Parathyroid adenoma (tissue), 2 donors: ENCODE measurements at regions not wholly inside any gene's neighbourhood (a gene's known extent, or its start where the extent isn't known, plus 50 kb on each side); places are given as distances from the start of the nearest gene placed in this dataset.

Experiments
- H2AFZ ChIP-seq: fragments of 300-600 bp; sonication (generic); one replicate; pipeline ENCODE4 v1.7.0; 2017; ENCODE audit warnings: antibody characterized with exemption, mild to moderate bottlenecking
- H3K27ac ChIP-seq: fragments of 300-600 bp; sonication (generic); one replicate; pipeline ENCODE4 v1.7.0; 2017
- H3K27me3 ChIP-seq: fragments of 300-600 bp; sonication (generic); one replicate; pipeline ENCODE4 v1.7.0; 2017; ENCODE audit warnings: low read length; ENCODE audit not compliant: control insufficient read depth, insufficient read depth
- H3K36me3 ChIP-seq: fragments of 300-600 bp; sonication (generic); one replicate; pipeline ENCODE4 v1.7.0; 2017; ENCODE audit warnings: low read length; ENCODE audit not compliant: control insufficient read depth, insufficient read depth
- H3K4me1 ChIP-seq: fragments of 300-600 bp; sonication (generic); one replicate; pipeline ENCODE4 v1.7.0; 2017; ENCODE audit warnings: control low read depth
- H3K4me2 ChIP-seq: fragments of 300-600 bp; sonication (generic); one replicate; pipeline ENCODE4 v1.7.0; 2017; ENCODE audit warnings: low read length
- H3K4me3 ChIP-seq: fragments of 300-600 bp; sonication (generic); one replicate; pipeline ENCODE4 v1.7.0; 2017; ENCODE audit warnings: low read depth, low read length
- H3K79me2 ChIP-seq: fragments of 300-600 bp; sonication (generic); one replicate; pipeline ENCODE4 v1.7.0; 2017; ENCODE audit warnings: control low read depth
- H3K9ac ChIP-seq: fragments of 300-600 bp; sonication (generic); one replicate; pipeline ENCODE4 v1.7.0; 2017; ENCODE audit warnings: mild to moderate bottlenecking
- H3K9me3 ChIP-seq: fragments of 300-600 bp; sonication (generic); one replicate; pipeline ENCODE4 v1.7.0; 2017; ENCODE audit warnings: low read length; ENCODE audit not compliant: control insufficient read depth
- TF ChIP-seq, protein P1 (sequence below): fragments of 300-600 bp; sonication (generic); IDR thresholded peaks from one replicate; pipeline ENCODE4 v1.7.0; 2017; ENCODE audit warnings: antibody characterized with exemption, mild to moderate bottlenecking
- donor health status: primary hyperparathyroidism.

DNA sequence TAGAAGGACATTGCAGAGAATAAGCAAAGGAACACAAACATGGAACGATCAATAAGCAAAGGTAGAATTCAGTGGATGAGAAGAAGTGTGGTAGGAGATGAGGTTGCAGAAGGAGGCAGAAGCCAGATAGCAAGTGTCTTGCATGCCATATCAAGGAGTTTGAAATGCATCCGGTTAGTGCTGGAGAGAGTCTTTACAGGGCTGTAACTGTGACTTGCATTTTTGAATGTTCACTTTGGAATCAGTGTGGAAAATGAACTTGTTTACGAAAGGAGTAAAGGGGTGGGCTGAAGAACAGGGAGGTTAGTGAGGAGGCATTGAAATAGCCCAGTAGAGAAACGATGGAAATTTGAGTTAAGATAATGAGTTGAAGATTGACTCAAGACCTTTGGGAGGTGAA is 90.7 kb upstream of the MBNL2 start:
- no peaks in the 10 kb centered on the region for H3K4me1 ChIP-seq
- TF ChIP-seq, protein P1, sequence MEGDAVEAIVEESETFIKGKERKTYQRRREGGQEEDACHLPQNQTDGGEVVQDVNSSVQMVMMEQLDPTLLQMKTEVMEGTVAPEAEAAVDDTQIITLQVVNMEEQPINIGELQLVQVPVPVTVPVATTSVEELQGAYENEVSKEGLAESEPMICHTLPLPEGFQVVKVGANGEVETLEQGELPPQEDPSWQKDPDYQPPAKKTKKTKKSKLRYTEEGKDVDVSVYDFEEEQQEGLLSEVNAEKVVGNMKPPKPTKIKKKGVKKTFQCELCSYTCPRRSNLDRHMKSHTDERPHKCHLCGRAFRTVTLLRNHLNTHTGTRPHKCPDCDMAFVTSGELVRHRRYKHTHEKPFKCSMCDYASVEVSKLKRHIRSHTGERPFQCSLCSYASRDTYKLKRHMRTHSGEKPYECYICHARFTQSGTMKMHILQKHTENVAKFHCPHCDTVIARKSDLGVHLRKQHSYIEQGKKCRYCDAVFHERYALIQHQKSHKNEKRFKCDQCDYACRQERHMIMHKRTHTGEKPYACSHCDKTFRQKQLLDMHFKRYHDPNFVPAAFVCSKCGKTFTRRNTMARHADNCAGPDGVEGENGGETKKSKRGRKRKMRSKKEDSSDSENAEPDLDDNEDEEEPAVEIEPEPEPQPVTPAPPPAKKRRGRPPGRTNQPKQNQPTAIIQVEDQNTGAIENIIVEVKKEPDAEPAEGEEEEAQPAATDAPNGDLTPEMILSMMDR = no peak

DNA sequence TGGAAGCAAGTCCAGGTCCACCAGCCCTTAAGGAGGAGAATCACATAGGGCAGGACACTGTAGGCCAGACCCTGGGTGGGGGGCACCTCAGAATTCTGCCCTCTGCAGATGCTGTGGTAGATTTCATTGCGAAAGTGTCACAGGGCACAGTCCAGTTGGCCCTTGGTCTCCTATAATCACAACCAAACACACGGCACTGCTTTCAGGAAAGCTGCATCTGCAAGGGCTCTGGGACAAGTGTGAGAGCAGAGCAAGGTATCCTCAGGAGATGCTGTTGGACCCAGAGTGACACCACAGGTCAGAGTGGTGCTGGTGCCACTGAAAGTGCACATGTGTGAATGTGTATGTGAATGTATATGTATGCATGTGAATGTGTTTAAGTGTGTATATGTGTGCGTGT is 88.6 kb upstream of the MBNL2 start:
- Histone ChIP-seq H2AFZ (no peak overlapping the region), H3K9ac (no peak overlapping the region), H3K36me3 (no peaks in the 10 kb centered on the region), H3K4me2 (no peak overlapping the region), H3K79me2 (no peaks in the 10 kb centered on the region), H3K9me3 (no peaks in the 10 kb centered on the region), H3K27me3 (no peaks in the 10 kb centered on the region), H3K27ac (no peak overlapping the region), H3K4me3 (no peak overlapping the region), H3K4me1 (no peaks in the 10 kb centered on the region)
- TF ChIP-seq, protein P1 = no peak

More for the DNA sequence above, 90.7 kb upstream of the MBNL2 start:
- Histone ChIP-seq H3K27me3 (no peaks in the 10 kb centered on the region), H3K9me3 (no peaks in the 10 kb centered on the region), H2AFZ (no peak overlapping the region), H3K79me2 (no peaks in the 10 kb centered on the region), H3K4me2 (no peak overlapping the region), H3K9ac (no peak overlapping the region), H3K4me3 (no peak overlapping the region), H3K27ac (no peak overlapping the region), H3K36me3 (no peaks in the 10 kb centered on the region)

- TF ChIP-seq, protein P1 = no peak
- Histone ChIP-seq H3K9me3 (no peaks in the 10 kb centered on the region), H3K36me3 (no peaks in the 10 kb centered on the region), H3K27ac (no peak overlapping the region), H2AFZ (no peak overlapping the region), H3K27me3 (no peaks in the 10 kb centered on the region), H3K79me2 (no peaks in the 10 kb centered on the region), H3K4me2 (no peak overlapping the region), H3K9ac (no peak overlapping the region), H3K4me1 (no peaks in the 10 kb centered on the region), H3K4me3 (no peak overlapping the region)
These were observed 88.2 kb upstream of the MBNL2 start for GRCh38 chr13:97133955-97134354.

GRCh38 chr13:97134364-97135095 is 87.6 kb upstream of the MBNL2 start:
- Histone ChIP-seq H3K4me3 (no peak overlapping the region), H3K79me2 (no peaks in the 10 kb centered on the region), H3K27ac (no peak overlapping the region), H3K27me3 (no peaks in the 10 kb centered on the region), H3K9ac (no peak overlapping the region), H3K9me3 (no peaks in the 10 kb centered on the region), H3K4me1 (no peaks in the 10 kb centered on the region), H3K4me2 (no peak overlapping the region), H3K36me3 (no peaks in the 10 kb centered on the region), H2AFZ (no peak overlapping the region)
- TF ChIP-seq, protein P1 = no peak

DNA sequence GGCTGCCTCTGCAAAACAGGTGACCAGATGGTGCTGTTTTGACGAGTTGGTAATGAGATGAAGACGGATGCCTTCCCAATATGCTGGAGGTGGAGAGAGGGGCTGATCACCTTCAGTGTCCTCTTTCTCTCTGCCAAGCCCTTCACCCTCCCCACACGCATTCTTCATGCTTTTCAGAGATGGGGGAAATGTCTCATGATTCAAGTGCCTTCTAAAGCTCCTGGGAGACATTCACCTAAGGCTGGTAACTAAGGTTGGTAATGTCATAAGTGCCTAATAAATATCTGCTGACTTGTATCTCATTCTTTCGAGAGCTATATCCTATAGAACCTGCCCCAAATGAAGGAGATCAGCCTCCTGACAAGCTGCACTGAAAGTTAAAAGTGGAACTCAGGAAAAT is 86.2 kb upstream of the MBNL2 start:
- TF ChIP-seq, protein P1 = no peak

More for the DNA sequence above, 86.2 kb upstream of the MBNL2 start:
- Histone ChIP-seq H3K9ac (no peak overlapping the region), H3K27me3 (no peaks in the 10 kb centered on the region), H3K36me3 (no peaks in the 10 kb centered on the region), H3K79me2 (no peaks in the 10 kb centered on the region), H3K4me3 (no peak overlapping the region), H3K4me2 (no peak overlapping the region), H3K4me1 (no peaks in the 10 kb centered on the region), H3K27ac (no peak overlapping the region), H2AFZ (no peak overlapping the region), H3K9me3 (no peaks in the 10 kb centered on the region)
